SW 1271 (cell line): ENCODE measurements at regions not wholly inside any gene's neighbourhood (a gene's known extent, or its start where the extent isn't known, plus 50 kb on each side); places are given as distances from the start of the nearest gene placed in this dataset.
A peak's percentile ranks its signal among the peaks of the same experiment; 100 is the strongest.

Source experiments
- DNase-seq, 2 experiments: peaks; one replicate each; lab custom pipeline; 2025; lab: John Stamatoyannopoulos, UW

GRCh38 chr12:92302041-92302829 lies 156.6 kb upstream of the BTG1 start:
- DNase-seq: no peak

DNA sequence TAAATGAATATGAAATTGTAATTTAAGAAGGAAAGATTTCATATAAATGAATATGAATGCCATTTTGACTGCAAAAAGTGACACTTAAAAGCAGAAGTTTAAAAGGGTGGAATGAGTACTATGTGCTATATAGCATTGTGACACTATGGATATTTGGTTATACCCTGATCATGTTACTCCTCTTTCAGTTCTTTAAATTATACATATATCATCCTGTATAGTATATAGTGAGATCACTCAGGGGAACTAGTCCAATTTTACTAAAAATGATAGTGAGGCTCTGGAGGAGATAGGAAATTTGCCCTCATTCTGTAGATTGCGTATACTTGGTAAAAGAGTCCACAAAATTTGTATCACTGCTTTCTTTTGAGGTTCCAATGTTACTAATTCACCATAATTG lies 155.7 kb upstream of the BTG1 start:
- DNase-seq: no peak

DNA sequence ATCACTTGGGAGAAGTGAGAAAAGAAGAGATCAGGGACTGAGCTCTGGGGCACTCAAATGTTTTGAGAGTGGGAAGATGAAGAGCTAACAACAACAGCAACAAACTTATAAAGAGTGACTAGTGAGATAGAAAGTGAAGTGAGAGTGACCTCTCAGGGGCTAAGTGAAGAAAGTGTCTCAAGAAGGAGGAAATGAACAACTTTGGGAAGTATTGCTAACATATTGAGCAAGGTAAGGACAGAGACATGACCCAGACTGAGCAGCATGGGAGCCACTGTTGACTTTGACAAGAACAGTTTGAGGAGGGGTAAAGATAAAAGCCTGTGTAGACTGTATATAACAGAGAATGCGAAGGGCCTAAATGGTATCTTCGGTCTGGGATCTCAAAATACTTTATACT lies 155.1 kb upstream of the BTG1 start:
- DNase-seq: no peak

- no peak for DNase-seq
Observed at GRCh38 chr12:92299744-92300143, 154.1 kb upstream of the BTG1 start.

- DNase-seq: no peak
Observed at GRCh38 chr12:92299344-92299743, 153.7 kb upstream of the BTG1 start.

DNA sequence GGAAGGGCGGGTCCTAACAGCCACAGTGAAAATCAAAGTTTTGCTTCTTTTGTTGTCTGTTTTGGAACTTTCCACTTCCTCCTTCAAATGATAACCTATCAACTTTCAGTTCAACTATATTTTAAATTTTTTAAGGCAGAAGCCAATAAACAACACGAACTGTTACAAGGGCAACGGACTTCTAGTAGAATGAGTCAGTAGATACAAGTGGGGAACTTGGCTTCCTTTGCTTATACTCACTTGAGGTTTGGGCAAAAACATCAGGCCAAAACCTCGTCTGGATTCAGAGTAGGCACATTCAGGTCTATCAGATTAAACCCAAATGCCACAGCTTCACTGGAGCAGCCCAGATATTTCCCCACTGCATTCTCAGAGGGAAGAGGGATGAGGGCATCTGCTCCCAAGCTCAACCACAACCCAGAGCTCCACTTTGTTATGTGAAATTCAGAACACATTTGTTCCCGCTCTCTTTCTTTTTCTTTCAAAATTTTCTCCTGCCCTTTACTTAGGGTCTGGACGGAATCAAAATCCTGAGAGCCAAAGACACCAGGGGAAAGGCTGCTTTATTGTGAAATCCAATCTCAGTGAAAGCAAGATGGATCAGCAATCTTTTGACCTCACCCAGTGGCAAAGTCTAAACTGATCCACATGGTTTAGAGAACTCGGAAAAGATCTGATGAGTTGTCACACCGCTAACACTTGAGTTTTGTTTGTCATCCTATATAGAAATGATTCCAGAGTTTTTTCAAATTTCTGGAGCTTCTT lies 152.5 kb upstream of the BTG1 start:
- DNase-seq: no peak

- no peak for DNase-seq
Observed at GRCh38 chr12:92297405-92297804, 151.8 kb upstream of the BTG1 start.

GRCh38 chr12:92295523-92295922 lies 149.9 kb upstream of the BTG1 start:
- DNase-seq: no peak

DNA sequence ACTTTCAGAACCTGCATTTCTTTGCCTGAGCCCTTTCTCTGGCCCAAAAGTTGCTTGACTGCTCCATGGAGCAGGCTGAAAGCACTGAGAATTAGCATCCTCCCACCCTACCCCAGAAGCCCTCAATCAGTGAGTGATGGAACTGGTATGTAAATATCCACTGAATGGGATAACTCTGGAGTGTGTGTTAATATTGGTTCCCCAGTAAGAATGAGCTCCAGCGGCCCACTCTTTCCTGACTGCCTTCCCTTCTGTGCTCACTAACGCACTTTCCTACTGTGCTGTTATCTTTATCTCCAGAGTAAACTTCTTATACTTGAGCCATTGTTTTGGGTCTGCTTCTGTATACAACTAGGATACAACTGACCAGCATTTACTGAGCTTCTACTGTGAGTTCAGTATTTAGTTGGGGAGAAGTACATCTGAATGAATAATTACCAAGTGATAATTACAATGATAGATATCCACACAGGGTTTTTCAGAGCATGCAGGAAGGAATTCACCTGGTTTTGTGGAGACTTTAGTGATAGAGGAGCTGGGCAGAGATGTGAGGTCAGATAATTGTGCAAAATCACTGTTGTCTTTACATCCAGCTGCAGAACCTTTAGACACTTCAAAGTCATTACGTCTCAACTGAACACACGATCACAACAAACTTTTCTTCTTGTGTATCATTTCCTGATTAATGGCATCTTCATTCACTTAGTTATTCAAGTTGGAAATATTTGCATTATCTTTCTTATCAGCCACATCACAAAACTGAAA lies 149.2 kb upstream of the BTG1 start:
- no peak for DNase-seq

DNA sequence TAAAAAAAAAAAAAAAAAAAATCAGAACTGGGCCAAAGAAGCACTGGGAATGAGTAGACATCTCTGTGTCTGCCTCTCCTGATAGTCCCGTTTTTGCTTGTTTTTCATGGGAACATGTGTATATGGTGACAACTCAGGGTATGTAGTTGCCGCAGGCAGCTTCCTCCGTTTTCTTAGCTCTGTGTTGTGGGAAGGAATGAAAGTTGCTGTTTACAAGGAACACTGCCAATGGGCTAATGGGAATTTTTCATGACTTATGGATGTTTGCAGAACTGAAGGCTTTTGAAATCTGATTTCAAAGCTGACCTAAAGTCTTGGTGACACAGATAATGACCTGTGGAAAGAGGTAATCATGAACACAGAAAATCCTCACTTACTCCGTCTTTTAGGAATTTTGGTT lies 146.4 kb upstream of the BTG1 start:
- no peak for DNase-seq

DNA sequence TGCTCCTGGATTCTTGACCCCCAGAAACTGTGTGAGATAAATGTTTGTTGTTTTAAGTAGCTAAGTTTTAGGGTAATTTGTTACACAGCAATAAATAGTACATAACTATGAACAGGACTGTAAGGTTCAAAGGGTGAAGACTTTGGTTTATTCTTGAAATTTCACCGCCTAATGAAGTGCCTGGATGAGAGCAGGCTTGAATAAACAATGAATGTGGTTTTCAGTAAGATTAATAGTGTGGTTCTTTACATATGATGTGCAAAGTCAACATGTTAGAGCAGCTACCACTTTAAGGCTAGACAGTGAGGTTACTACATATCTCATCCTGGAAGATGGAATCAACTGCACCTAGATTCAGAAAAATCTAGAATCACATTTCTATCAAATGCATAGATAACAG lies 145.2 kb upstream of the BTG1 start:
- no peak for DNase-seq

- DNase-seq: peak in 1 of 2 experiments; percentile 44
Observed at GRCh38 chr12:92290350-92290695, 144.7 kb upstream of the BTG1 start.

DNA sequence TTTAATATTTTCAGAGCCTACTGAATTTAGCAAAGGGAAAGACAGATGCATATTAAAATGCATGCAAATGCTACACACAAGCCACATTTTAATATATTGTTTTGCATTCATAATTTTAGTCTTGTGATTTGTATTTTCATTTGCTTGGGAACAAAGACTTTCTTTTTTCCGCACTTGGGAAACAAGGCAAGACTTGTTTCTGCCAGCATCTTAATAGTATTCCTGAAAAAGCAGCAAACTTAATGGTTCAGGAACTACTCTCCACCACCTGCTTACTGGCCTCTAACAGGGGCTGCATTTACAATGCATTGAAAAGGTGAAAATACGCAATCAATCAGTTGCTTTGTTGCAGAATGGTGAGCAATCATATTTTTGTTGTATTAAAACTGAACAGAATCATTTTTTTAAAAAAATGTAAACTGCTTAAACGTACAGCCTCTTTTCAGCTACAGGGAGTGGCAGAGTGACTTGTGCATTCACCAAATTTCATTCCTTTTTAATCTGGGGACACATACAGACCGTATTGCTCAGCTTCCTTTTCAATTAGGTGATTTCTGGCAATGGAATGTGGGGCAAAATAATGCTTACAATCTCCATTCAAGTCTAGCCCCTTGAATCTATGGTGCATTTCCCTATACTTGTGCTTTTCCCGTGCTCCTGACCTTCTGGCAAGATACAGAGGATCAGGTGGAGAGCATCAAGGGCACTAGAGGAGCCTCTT lies 144.1 kb upstream of the BTG1 start:
- peak; percentile 17 to 68 for DNase-seq

DNA sequence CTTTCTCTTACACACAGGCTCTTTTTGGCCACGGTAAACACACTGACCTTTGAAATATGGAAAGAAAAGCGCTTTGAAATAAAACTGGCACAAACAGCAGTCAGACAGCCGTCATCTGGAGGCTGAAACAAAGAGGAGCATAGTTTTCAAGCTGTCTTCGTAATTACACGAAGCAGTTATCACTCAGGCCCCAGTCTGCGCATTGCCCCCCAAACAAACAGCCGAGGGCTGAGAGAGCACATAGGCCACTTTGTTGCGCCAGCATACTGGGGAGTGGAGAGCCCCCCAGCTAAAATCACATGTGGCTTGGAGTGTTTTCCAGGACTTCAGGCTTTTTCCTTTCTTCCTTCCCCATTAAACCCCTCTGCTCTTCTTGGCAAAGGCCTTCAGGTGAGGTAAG lies 142.9 kb upstream of the BTG1 start:
- no peak for DNase-seq

GRCh38 chr12:92278378-92278828 lies 132.8 kb upstream of the BTG1 start:
- no peak for DNase-seq

- no peak for DNase-seq
Observed at GRCh38 chr12:92277795-92278194, 132.1 kb upstream of the BTG1 start.

DNA sequence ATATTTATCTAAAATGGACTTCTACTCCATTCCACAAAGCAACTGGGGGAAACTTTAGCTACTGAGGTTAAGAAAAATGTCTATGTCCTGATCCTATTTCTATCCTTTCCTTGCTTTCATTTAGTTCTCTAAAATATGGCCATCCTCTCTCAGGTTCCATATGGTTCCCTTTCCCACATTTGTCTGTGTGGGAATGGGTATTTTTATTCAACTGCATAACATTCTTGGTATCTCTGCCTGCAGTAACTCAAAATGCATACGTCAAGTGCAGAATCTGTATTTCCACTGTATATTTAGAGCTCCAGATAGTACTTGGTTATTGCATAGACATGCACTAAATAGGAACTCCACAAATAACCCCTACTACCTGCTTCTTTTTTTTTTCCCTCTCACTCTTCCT lies 130.6 kb upstream of the BTG1 start:
- DNase-seq: no peak

DNA sequence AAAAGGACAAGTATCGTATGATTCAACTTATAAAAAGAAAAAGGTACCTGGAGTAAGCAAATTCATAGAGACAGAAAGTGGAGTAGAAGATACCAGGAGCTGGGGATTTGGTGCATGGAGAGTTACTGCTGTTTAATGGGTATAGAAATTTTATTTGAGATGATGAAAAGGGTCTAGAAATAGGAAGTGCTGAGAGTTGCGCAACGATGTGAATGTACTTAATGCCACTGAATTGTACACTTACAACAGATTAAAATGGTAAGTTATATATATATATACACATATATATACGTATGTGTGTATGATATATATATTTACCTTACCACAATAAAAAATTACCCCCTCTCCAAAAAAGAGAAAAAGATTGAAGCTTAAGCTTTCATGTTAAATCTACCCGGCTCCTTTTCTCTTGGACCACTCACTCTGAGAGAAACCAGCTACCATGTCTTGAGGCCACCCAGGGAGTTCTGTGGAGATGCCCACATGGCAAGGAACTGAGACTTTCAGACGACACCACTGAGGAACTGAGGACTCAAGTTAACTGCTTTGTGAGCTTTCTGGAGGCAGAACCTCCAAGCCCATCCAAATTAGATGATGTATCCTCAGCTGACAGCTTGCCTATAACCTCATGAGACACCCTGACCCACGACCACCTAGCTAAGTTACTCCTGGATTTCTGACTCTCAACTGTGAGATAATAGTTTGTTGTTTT lies 130.0 kb upstream of the BTG1 start:
- DNase-seq: no peak

GRCh38 chr12:92273076-92273475 lies 127.4 kb upstream of the BTG1 start:
- no peak for DNase-seq

GRCh38 chr12:92272061-92272964 lies 126.7 kb upstream of the BTG1 start:
- DNase-seq: no peak
